ENCODE measurements at regions not wholly inside any gene's neighbourhood (a gene's known extent, or its start where the extent isn't known, plus 50 kb on each side); places are given as distances from the start of the nearest gene placed in this dataset.

DNA sequence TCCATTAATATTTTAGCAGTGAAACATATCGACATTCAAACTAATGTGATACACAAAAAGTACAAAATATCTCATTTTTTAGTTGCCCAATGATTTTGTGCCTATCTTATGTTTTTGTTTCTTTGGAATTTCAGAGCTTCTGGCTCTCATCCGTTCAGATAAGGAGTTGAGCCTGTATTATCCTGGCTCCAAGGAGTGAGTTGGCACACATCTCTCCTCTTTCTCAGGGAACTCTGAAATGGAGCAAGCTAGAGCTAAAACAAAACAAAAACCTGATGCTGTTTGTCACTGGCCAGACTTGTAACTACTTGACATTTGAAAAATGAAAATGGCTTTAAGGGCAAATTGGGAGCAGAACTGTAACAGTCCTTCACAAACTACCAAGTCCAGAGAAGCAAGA lies 131.3 kb upstream of the SLC28A3 start:
- TF ChIP-seq, protein P1, sequence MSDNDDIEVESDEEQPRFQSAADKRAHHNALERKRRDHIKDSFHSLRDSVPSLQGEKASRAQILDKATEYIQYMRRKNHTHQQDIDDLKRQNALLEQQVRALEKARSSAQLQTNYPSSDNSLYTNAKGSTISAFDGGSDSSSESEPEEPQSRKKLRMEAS (IDR thresholded peaks at IDR 0.05): no peak
- no peak for TF ChIP-seq POLR2A (IDR thresholded peaks at IDR 0.05; ENCODE audit: control extremely low read depth in 1 of 2, low read depth in 2 of 2, low read length in 2 of 2)
- TF ChIP-seq RFX5 (IDR thresholded peaks at IDR 0.05; ENCODE audit: borderline replicate concordance, low read depth, low read length): no peak
- TF ChIP-seq, protein P2, sequence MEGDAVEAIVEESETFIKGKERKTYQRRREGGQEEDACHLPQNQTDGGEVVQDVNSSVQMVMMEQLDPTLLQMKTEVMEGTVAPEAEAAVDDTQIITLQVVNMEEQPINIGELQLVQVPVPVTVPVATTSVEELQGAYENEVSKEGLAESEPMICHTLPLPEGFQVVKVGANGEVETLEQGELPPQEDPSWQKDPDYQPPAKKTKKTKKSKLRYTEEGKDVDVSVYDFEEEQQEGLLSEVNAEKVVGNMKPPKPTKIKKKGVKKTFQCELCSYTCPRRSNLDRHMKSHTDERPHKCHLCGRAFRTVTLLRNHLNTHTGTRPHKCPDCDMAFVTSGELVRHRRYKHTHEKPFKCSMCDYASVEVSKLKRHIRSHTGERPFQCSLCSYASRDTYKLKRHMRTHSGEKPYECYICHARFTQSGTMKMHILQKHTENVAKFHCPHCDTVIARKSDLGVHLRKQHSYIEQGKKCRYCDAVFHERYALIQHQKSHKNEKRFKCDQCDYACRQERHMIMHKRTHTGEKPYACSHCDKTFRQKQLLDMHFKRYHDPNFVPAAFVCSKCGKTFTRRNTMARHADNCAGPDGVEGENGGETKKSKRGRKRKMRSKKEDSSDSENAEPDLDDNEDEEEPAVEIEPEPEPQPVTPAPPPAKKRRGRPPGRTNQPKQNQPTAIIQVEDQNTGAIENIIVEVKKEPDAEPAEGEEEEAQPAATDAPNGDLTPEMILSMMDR (IDR thresholded peaks at IDR 0.05; ENCODE audit: control extremely low read depth in 1 of 3, insufficient read depth in 1 of 3, low read depth in 1 of 3, low read length in 3 of 3): no peak
- no peak for TF ChIP-seq POU5F1 (IDR thresholded peaks at IDR 0.05; ENCODE audit: low read depth, low read length)
- no peak for TF ChIP-seq SUZ12 (IDR thresholded peaks at IDR 0.05; ENCODE audit: low read length)

Measured in H1 (cell line).